Liver (tissue), 8 donors: ENCODE measurements at regions not wholly inside any gene's neighbourhood (a gene's known extent, or its start where the extent isn't known, plus 50 kb on each side); places are given as distances from the start of the nearest gene placed in this dataset.

ENCODE experiments used
- DNase-seq: peaks from one replicate; pipeline ENCODE4 v3.0.0-alpha.2; 2017; ENCODE audit warnings: low spot score
- H3K27ac ChIP-seq, 2 donors: one replicate each; pipeline ENCODE4 v1.7.0; 2013; ENCODE audit warnings: inconsistent platforms in 2 of 2, low read length in 2 of 2, control low read depth in 1 of 2, low read depth in 1 of 2, mild to moderate bottlenecking in 1 of 2
- H3K27me3 ChIP-seq, 4 donors: one replicate each; pipeline versions ENCODE4 v1.6.1 to v1.7.0; 2013; ENCODE audit warnings: low read length in 3 of 4, inconsistent platforms in 1 of 4, mild to moderate bottlenecking in 1 of 4, moderate library complexity in 1 of 4; ENCODE audit not compliant: control insufficient read depth in 4 of 4, insufficient read depth in 4 of 4
- H3K36me3 ChIP-seq, 4 donors: one replicate each; pipeline versions ENCODE4 v1.6.1 to v1.7.0; 2013; ENCODE audit warnings: low read length in 3 of 4, mild to moderate bottlenecking in 3 of 4, low read depth in 1 of 4, moderate library complexity in 1 of 4; ENCODE audit not compliant: control insufficient read depth in 4 of 4, insufficient read depth in 3 of 4
- H3K4me1 ChIP-seq, 4 donors: one replicate each; pipeline versions ENCODE4 v1.6.1 to v1.7.0; 2013; ENCODE audit warnings: low read length in 3 of 4, mild to moderate bottlenecking in 3 of 4, moderate library complexity in 1 of 4; ENCODE audit not compliant: control insufficient read depth in 4 of 4, insufficient read depth in 4 of 4
- H3K4me3 ChIP-seq, 3 donors: one replicate each; pipeline versions ENCODE4 v1.6.1 to v1.7.0; 2013; ENCODE audit warnings: low read length in 3 of 3, control low read depth in 1 of 3, low read depth in 1 of 3, mild to moderate bottlenecking in 1 of 3
- H3K9ac ChIP-seq, 2 donors: one replicate each; pipeline ENCODE4 v1.7.0; 2013; ENCODE audit warnings: low read length in 2 of 2, mild to moderate bottlenecking in 2 of 2, moderate library complexity in 2 of 2, control low read depth in 1 of 2, low read depth in 1 of 2
- H3K9me3 ChIP-seq, 4 donors: one replicate each; pipeline versions ENCODE4 v1.6.1 to v1.7.0; 2013; ENCODE audit warnings: low read length in 3 of 4; ENCODE audit not compliant: control insufficient read depth in 4 of 4
- ATF3 ChIP-seq: IDR thresholded peaks from 2 replicates; pipeline ENCODE4 v1.6.1; 2016; ENCODE audit warnings: antibody characterized with exemption
- CTCF ChIP-seq: fragments of 150-350 bp; IDR thresholded peaks from 2 replicates; pipeline ENCODE4 v1.5.1; 2017; ENCODE audit warnings: improper control_type of control experiment, low read depth, low read length; ENCODE audit not compliant: missing input control
- EGR1 ChIP-seq, 2 donors: IDR thresholded peaks; 2 replicates each; pipeline ENCODE4 v1.6.1; 2016 to 2018; ENCODE audit warnings: antibody characterized with exemption in 2 of 2, low read depth in 2 of 2
- FOXA1 ChIP-seq: IDR thresholded peaks from 2 replicates; pipeline ENCODE4 v1.6.1; 2016; ENCODE audit warnings: antibody characterized with exemption
- FOXA2 ChIP-seq: IDR thresholded peaks from 2 replicates; pipeline ENCODE4 v1.6.1; 2016; ENCODE audit warnings: antibody characterized with exemption
- GABPA ChIP-seq, 2 donors: IDR thresholded peaks in 1 of 2; conservative IDR thresholded peaks in 1 of 2; 2 replicates each; pipeline ENCODE4 v1.6.1; 2016; ENCODE audit warnings: antibody characterized with exemption in 2 of 2, mild to moderate bottlenecking in 1 of 2, moderate library complexity in 1 of 2
- HNF4A ChIP-seq, 2 donors: conservative IDR thresholded peaks; 2 replicates each; pipeline ENCODE4 v1.6.1; 2016; ENCODE audit warnings: antibody characterized with exemption in 2 of 2, mild to moderate bottlenecking in 2 of 2
- HNF4G ChIP-seq: IDR thresholded peaks from 2 replicates; pipeline ENCODE4 v1.6.1; 2016; ENCODE audit warnings: antibody characterized with exemption
- JUND ChIP-seq, 2 donors: IDR thresholded peaks; 2 replicates each; pipeline ENCODE4 v1.6.1; 2016; ENCODE audit warnings: antibody characterized with exemption in 2 of 2
- MAX ChIP-seq: IDR thresholded peaks from 2 replicates; pipeline ENCODE4 v1.6.1; 2016; ENCODE audit warnings: antibody characterized with exemption
- NR2F2 ChIP-seq: IDR thresholded peaks from 2 replicates; pipeline ENCODE4 v1.6.1; 2016; ENCODE audit warnings: antibody characterized with exemption
- RAD21 ChIP-seq, 2 donors: IDR thresholded peaks; 2 replicates each; pipeline ENCODE4 v1.6.1; 2016; ENCODE audit warnings: antibody characterized with exemption in 2 of 2, mild to moderate bottlenecking in 2 of 2
- REST ChIP-seq: IDR thresholded peaks from 2 replicates; pipeline ENCODE4 v1.6.1; 2016; ENCODE audit warnings: antibody characterized with exemption, mild to moderate bottlenecking
- RXRA ChIP-seq, 2 donors: IDR thresholded peaks; 2 replicates each; pipeline ENCODE4 v1.6.1; 2017 to 2018; ENCODE audit warnings: antibody characterized with exemption in 2 of 2, mild to moderate bottlenecking in 1 of 2
- SP1 ChIP-seq: IDR thresholded peaks from 2 replicates; pipeline ENCODE4 v1.6.1; 2018; ENCODE audit warnings: antibody characterized with exemption, mild to moderate bottlenecking
- TAF1 ChIP-seq: conservative IDR thresholded peaks from 2 replicates; pipeline ENCODE4 v1.6.1; 2016; ENCODE audit warnings: antibody characterized with exemption, mild to moderate bottlenecking
- YY1 ChIP-seq: IDR thresholded peaks from 2 replicates; pipeline ENCODE4 v1.6.1; 2016; ENCODE audit warnings: antibody characterized with exemption, mild to moderate bottlenecking
- ZBTB33 ChIP-seq: IDR thresholded peaks from 2 replicates; pipeline ENCODE4 v1.6.1; 2016; ENCODE audit warnings: antibody characterized with exemption
- WGBS: extraction: QIAGEN DNeasy Blood & Tissue Kit; methylation state at CpG from one replicate; pipeline ENCODE4 v1.1.7; 2013; 5-methylcytosine and 5-hydroxymethylcytosine counted together
- donor health status: healthy.
- donor health status: healthy.
- donor health status: healthy.
- donor health status: healthy.
- donor health status: healthy.

- H3K9me3 ChIP-seq = no peaks in the 10 kb centered on the region
- no peaks in the 10 kb centered on the region for H3K4me1 ChIP-seq
- 92% methylated on average over 4 of the region's 4 CpGs for WGBS
- H3K36me3 ChIP-seq = no peaks in the 10 kb centered on the region
- no peak for DNase-seq
- no peak overlapping the region for H3K27ac ChIP-seq
- H3K27me3 ChIP-seq = peaks cover 0 to 2% (median 0%) of the 10 kb centered on the region in 4 donors
- no peak overlapping the region for H3K4me3 ChIP-seq
- H3K9ac ChIP-seq = no peak overlapping the region
- TF ChIP-seq FOXA2 (no peak), MAX (no peak), HNF4G (no peak), FOXA1 (no peak), EGR1 (IDR thresholded peaks at IDR 0.05; ENCODE audit: low read depth in 2 of 2) (no peak), ATF3 (no peak), HNF4A (conservative IDR thresholded peaks at IDR 0.05) (no peak), SP1 (no peak), RXRA (IDR thresholded peaks at IDR 0.05) (no peak), RAD21 (IDR thresholded peaks at IDR 0.05) (no peak), REST (no peak), CTCF (no peak), NR2F2 (no peak), YY1 (no peak), GABPA (IDR thresholded peaks at IDR 0.05 in 1 of 2, conservative IDR thresholded peaks at IDR 0.05 in 1 of 2) (no peak), ZBTB33 (no peak), JUND (IDR thresholded peaks at IDR 0.05) (no peak), TAF1 (no peak)
Observed at GRCh38 chr14:101445278-101445677, 116.0 kb upstream of the DIO3 start.
